GM10266 (cell line): ENCODE measurements at regions not wholly inside any gene's neighbourhood (a gene's known extent, or its start where the extent isn't known, plus 50 kb on each side); places are given as distances from the start of the nearest gene placed in this dataset.
A peak's percentile ranks its signal among the peaks of the same experiment; 100 is the strongest.

ENCODE experiments used
- DNase-seq: peaks from one replicate; pipeline ENCODE4 v3.0.0; 2012; ENCODE audit errors: extremely low spot score
- TF ChIP-seq, protein P1 (sequence below): IDR thresholded peaks from 2 replicates; pipeline ENCODE4 v1.5.1; 2012; ENCODE audit warnings: mild to moderate bottlenecking, low read depth; ENCODE audit not compliant: control insufficient read depth, insufficient read depth; ENCODE audit errors: missing control alignments

- no peak for DNase-seq
These were observed 63.3 kb upstream of the TAF1L start for GRCh38 chr9:32698706-32699277.

GRCh38 chr9:32701321-32702022 is 66.0 kb upstream of the TAF1L start:
- DNase-seq: no peak
- TF ChIP-seq, protein P1, sequence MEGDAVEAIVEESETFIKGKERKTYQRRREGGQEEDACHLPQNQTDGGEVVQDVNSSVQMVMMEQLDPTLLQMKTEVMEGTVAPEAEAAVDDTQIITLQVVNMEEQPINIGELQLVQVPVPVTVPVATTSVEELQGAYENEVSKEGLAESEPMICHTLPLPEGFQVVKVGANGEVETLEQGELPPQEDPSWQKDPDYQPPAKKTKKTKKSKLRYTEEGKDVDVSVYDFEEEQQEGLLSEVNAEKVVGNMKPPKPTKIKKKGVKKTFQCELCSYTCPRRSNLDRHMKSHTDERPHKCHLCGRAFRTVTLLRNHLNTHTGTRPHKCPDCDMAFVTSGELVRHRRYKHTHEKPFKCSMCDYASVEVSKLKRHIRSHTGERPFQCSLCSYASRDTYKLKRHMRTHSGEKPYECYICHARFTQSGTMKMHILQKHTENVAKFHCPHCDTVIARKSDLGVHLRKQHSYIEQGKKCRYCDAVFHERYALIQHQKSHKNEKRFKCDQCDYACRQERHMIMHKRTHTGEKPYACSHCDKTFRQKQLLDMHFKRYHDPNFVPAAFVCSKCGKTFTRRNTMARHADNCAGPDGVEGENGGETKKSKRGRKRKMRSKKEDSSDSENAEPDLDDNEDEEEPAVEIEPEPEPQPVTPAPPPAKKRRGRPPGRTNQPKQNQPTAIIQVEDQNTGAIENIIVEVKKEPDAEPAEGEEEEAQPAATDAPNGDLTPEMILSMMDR: no peak

More at GRCh38 chr9:32698706-32699277, 63.3 kb upstream of the TAF1L start:
- TF ChIP-seq, protein P1: no peak

DNA sequence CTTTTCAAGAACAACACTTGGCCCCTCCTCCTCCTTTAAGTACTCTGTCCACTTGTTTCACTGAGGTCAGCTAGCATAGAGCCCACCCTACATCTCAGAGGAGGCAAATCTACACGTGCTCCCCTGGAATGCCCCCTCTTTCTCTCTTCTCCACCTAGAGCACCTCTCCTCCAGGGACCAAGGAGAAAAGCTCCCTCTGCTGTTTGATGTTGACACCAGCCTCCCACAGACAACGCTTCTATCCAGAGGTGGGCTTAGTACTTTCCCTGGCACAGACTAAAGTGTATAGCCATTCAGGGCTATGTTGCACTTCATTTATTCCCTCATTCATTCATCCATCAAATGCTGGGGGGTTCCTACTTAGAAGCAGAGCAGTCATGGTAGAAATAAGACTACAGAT is 68.2 kb upstream of the TAF1L start:
- DNase-seq: no peak
- TF ChIP-seq, protein P1: peak; percentile 20

GRCh38 chr9:32704343-32704742 is 68.9 kb upstream of the TAF1L start:
- TF ChIP-seq, protein P1: no peak
- no peak for DNase-seq

DNA sequence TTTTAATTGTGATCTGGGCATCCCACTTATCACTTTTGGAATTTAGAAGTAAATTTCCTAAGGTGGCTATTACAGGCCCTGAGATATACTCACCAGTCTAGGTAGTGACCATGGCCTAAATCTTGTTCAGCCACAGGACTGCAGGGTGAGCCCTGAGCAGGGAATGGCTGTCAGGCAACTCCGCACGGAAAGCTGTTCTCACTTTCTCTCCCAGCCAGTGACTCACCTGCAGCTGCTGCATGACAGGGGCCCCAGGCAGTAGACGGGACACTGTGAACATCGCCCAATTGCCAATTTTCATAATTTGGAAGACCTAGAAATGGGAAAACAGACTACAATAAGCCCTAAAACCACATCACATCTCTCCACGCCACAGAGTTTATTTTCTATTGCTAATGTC is 69.6 kb upstream of the TAF1L start:
- DNase-seq: no peak
- TF ChIP-seq, protein P1: no peak

GRCh38 chr9:32706004-32706724 is 70.7 kb upstream of the TAF1L start:
- TF ChIP-seq, protein P1: no peak
- no peak for DNase-seq

GRCh38 chr9:32706725-32707100 is 71.2 kb upstream of the TAF1L start:
- DNase-seq: no peak
- TF ChIP-seq, protein P1: no peak
